ENCODE measurements at regions not wholly inside any gene's neighbourhood (a gene's known extent, or its start where the extent isn't known, plus 50 kb on each side); places are given as distances from the start of the nearest gene placed in this dataset.

- no peaks in the 10 kb centered on the region for H3K4me1 ChIP-seq (ENCODE audit: control insufficient read depth in 5 of 5, insufficient read depth in 5 of 5, low read length in 5 of 5)
- peaks cover 0 to 4% (median 0%) of the 10 kb centered on the region in 5 donors for H3K27me3 ChIP-seq (ENCODE audit: control insufficient read depth in 5 of 5, insufficient read depth in 4 of 5, low read length in 5 of 5)
- no peak overlapping the region for H3K9ac ChIP-seq (ENCODE audit: low read length in 5 of 5)
- H3K36me3 ChIP-seq (ENCODE audit: control insufficient read depth in 5 of 5, insufficient read depth in 5 of 5, low read length in 5 of 5) = no peaks in the 10 kb centered on the region
- no peak overlapping the region for H3K27ac ChIP-seq (ENCODE audit: low read depth, low read length)
- H3K4me3 ChIP-seq (ENCODE audit: low read depth in 1 of 5, low read length in 5 of 5) = no peak overlapping the region
- H3K9me3 ChIP-seq (ENCODE audit: control insufficient read depth in 5 of 5, low read length in 5 of 5) = no peaks in the 10 kb centered on the region
Measured at GRCh38 chr1:209064850-209065706, 518.4 kb upstream of the CAMK1G start.

GRCh38 chr1:209072481-209072880 lies 511.0 kb upstream of the CAMK1G start:
- no peak overlapping the region for H3K27ac ChIP-seq (ENCODE audit: low read depth, low read length)
- H3K4me3 ChIP-seq (ENCODE audit: low read depth in 1 of 5, low read length in 5 of 5) = no peak overlapping the region
- no peaks in the 10 kb centered on the region for H3K36me3 ChIP-seq (ENCODE audit: control insufficient read depth in 5 of 5, insufficient read depth in 5 of 5, low read length in 5 of 5)
- H3K9me3 ChIP-seq (ENCODE audit: control insufficient read depth in 5 of 5, low read length in 5 of 5) = no peaks in the 10 kb centered on the region
- no peak overlapping the region for H3K9ac ChIP-seq (ENCODE audit: low read length in 5 of 5)
- no peaks in the 10 kb centered on the region for H3K27me3 ChIP-seq (ENCODE audit: control insufficient read depth in 5 of 5, insufficient read depth in 4 of 5, low read length in 5 of 5)
- no peaks in the 10 kb centered on the region for H3K4me1 ChIP-seq (ENCODE audit: control insufficient read depth in 5 of 5, insufficient read depth in 5 of 5, low read length in 5 of 5)

- Histone ChIP-seq H3K9ac (ENCODE audit: low read length in 5 of 5) (no peak overlapping the region), H3K4me1 (ENCODE audit: control insufficient read depth in 5 of 5, insufficient read depth in 5 of 5, low read length in 5 of 5) (no peaks in the 10 kb centered on the region), H3K9me3 (ENCODE audit: control insufficient read depth in 5 of 5, low read length in 5 of 5) (no peaks in the 10 kb centered on the region), H3K4me3 (ENCODE audit: low read depth in 1 of 5, low read length in 5 of 5) (no peak overlapping the region), H3K27ac (ENCODE audit: low read depth, low read length) (no peak overlapping the region), H3K27me3 (ENCODE audit: control insufficient read depth in 5 of 5, insufficient read depth in 4 of 5, low read length in 5 of 5) (no peaks in the 10 kb centered on the region), H3K36me3 (ENCODE audit: control insufficient read depth in 5 of 5, insufficient read depth in 5 of 5, low read length in 5 of 5) (no peaks in the 10 kb centered on the region)
Measured at GRCh38 chr1:209073879-209074278, 509.6 kb upstream of the CAMK1G start.

- no peak overlapping the region for H3K4me3 ChIP-seq (ENCODE audit: low read depth in 1 of 5, low read length in 5 of 5)
- no peaks in the 10 kb centered on the region for H3K9me3 ChIP-seq (ENCODE audit: control insufficient read depth in 5 of 5, low read length in 5 of 5)
- no peaks in the 10 kb centered on the region for H3K4me1 ChIP-seq (ENCODE audit: control insufficient read depth in 5 of 5, insufficient read depth in 5 of 5, low read length in 5 of 5)
- H3K27ac ChIP-seq (ENCODE audit: low read depth, low read length) = no peak overlapping the region
- no peak overlapping the region for H3K9ac ChIP-seq (ENCODE audit: low read length in 5 of 5)
- H3K36me3 ChIP-seq (ENCODE audit: control insufficient read depth in 5 of 5, insufficient read depth in 5 of 5, low read length in 5 of 5) = no peaks in the 10 kb centered on the region
- no peaks in the 10 kb centered on the region for H3K27me3 ChIP-seq (ENCODE audit: control insufficient read depth in 5 of 5, insufficient read depth in 4 of 5, low read length in 5 of 5)
Measured at GRCh38 chr1:209074575-209075250, 508.8 kb upstream of the CAMK1G start.

- no peak overlapping the region for H3K4me3 ChIP-seq (ENCODE audit: low read depth in 1 of 5, low read length in 5 of 5)
- H3K9me3 ChIP-seq (ENCODE audit: control insufficient read depth in 5 of 5, low read length in 5 of 5) = no peaks in the 10 kb centered on the region
- no peaks in the 10 kb centered on the region for H3K4me1 ChIP-seq (ENCODE audit: control insufficient read depth in 5 of 5, insufficient read depth in 5 of 5, low read length in 5 of 5)
- H3K36me3 ChIP-seq (ENCODE audit: control insufficient read depth in 5 of 5, insufficient read depth in 5 of 5, low read length in 5 of 5) = no peaks in the 10 kb centered on the region
- H3K27me3 ChIP-seq (ENCODE audit: control insufficient read depth in 5 of 5, insufficient read depth in 4 of 5, low read length in 5 of 5) = peaks cover 0 to 3% (median 0%) of the 10 kb centered on the region in 5 donors
- no peak overlapping the region for H3K9ac ChIP-seq (ENCODE audit: low read length in 5 of 5)
- H3K27ac ChIP-seq (ENCODE audit: low read depth, low read length) = no peak overlapping the region
Measured at GRCh38 chr1:209076688-209077087, 506.8 kb upstream of the CAMK1G start.

- Histone ChIP-seq H3K4me3 (ENCODE audit: low read depth in 1 of 5, low read length in 5 of 5) (no peak overlapping the region), H3K36me3 (ENCODE audit: control insufficient read depth in 5 of 5, insufficient read depth in 5 of 5, low read length in 5 of 5) (no peaks in the 10 kb centered on the region), H3K27me3 (ENCODE audit: control insufficient read depth in 5 of 5, insufficient read depth in 4 of 5, low read length in 5 of 5) (peaks cover 0 to 3% (median 0%) of the 10 kb centered on the region in 5 donors), H3K27ac (ENCODE audit: low read depth, low read length) (no peak overlapping the region), H3K9ac (ENCODE audit: low read length in 5 of 5) (no peak overlapping the region), H3K9me3 (ENCODE audit: control insufficient read depth in 5 of 5, low read length in 5 of 5) (no peaks in the 10 kb centered on the region), H3K4me1 (ENCODE audit: control insufficient read depth in 5 of 5, insufficient read depth in 5 of 5, low read length in 5 of 5) (no peaks in the 10 kb centered on the region)
Measured at GRCh38 chr1:209080170-209080781, 503.2 kb upstream of the CAMK1G start.

- Histone ChIP-seq H3K36me3 (ENCODE audit: control insufficient read depth in 5 of 5, insufficient read depth in 5 of 5, low read length in 5 of 5) (no peaks in the 10 kb centered on the region), H3K27me3 (ENCODE audit: control insufficient read depth in 5 of 5, insufficient read depth in 4 of 5, low read length in 5 of 5) (no peaks in the 10 kb centered on the region), H3K9ac (ENCODE audit: low read length in 5 of 5) (no peak overlapping the region), H3K4me1 (ENCODE audit: control insufficient read depth in 5 of 5, insufficient read depth in 5 of 5, low read length in 5 of 5) (no peaks in the 10 kb centered on the region), H3K4me3 (ENCODE audit: low read depth in 1 of 5, low read length in 5 of 5) (no peak overlapping the region), H3K27ac (ENCODE audit: low read depth, low read length) (no peak overlapping the region), H3K9me3 (ENCODE audit: control insufficient read depth in 5 of 5, low read length in 5 of 5) (no peaks in the 10 kb centered on the region)
Measured at GRCh38 chr1:209086486-209087192, 496.9 kb upstream of the CAMK1G start.

- Histone ChIP-seq H3K27ac (ENCODE audit: low read depth, low read length) (no peak overlapping the region), H3K9me3 (ENCODE audit: control insufficient read depth in 5 of 5, low read length in 5 of 5) (no peaks in the 10 kb centered on the region), H3K9ac (ENCODE audit: low read length in 5 of 5) (no peak overlapping the region), H3K36me3 (ENCODE audit: control insufficient read depth in 5 of 5, insufficient read depth in 5 of 5, low read length in 5 of 5) (no peaks in the 10 kb centered on the region), H3K4me3 (ENCODE audit: low read depth in 1 of 5, low read length in 5 of 5) (no peak overlapping the region), H3K27me3 (ENCODE audit: control insufficient read depth in 5 of 5, insufficient read depth in 4 of 5, low read length in 5 of 5) (no peaks in the 10 kb centered on the region), H3K4me1 (ENCODE audit: control insufficient read depth in 5 of 5, insufficient read depth in 5 of 5, low read length in 5 of 5) (no peaks in the 10 kb centered on the region)
Measured at GRCh38 chr1:209094384-209094783, 489.1 kb upstream of the CAMK1G start.

GRCh38 chr1:209095627-209096595 lies 487.6 kb upstream of the CAMK1G start:
- Histone ChIP-seq H3K9ac (ENCODE audit: low read length in 5 of 5) (no peak overlapping the region), H3K27ac (ENCODE audit: low read depth, low read length) (no peak overlapping the region), H3K36me3 (ENCODE audit: control insufficient read depth in 5 of 5, insufficient read depth in 5 of 5, low read length in 5 of 5) (no peaks in the 10 kb centered on the region), H3K4me3 (ENCODE audit: low read depth in 1 of 5, low read length in 5 of 5) (no peak overlapping the region), H3K4me1 (ENCODE audit: control insufficient read depth in 5 of 5, insufficient read depth in 5 of 5, low read length in 5 of 5) (no peaks in the 10 kb centered on the region), H3K27me3 (ENCODE audit: control insufficient read depth in 5 of 5, insufficient read depth in 4 of 5, low read length in 5 of 5) (no peaks in the 10 kb centered on the region), H3K9me3 (ENCODE audit: control insufficient read depth in 5 of 5, low read length in 5 of 5) (no peaks in the 10 kb centered on the region)
